ENCODE measurements at regions not wholly inside any gene's neighbourhood (a gene's known extent, or its start where the extent isn't known, plus 50 kb on each side); places are given as distances from the start of the nearest gene placed in this dataset.

GRCh38 chr10:124155781-124156435 lies 62.5 kb upstream of the CHST15 start:
- H3K4me3 ChIP-seq, result no peak overlapping the region
- H3K4me1 ChIP-seq (ENCODE audit: control insufficient read depth, insufficient read depth, low read length), result peaks cover 14% of the 10 kb centered on the region
- H3K27me3 ChIP-seq (replicated peaks in 1 of 2; ENCODE audit: control insufficient read depth in 2 of 2, insufficient read depth in 2 of 2, low read length in 1 of 2), result no peaks in the 10 kb centered on the region; a peak in 1 of 4 replicates
- ChIA-PET SMC1A (ENCODE audit: uncharacterized antibody, unreplicated experiment) (interaction anchor here (1.4 kb wide), 1 partner anchor 160 kb away, joined by 3 read pairs; no protein-coding TSS in a partner anchor), CTCF (interaction anchor here (1.2 to 1.8 kb wide), 2 partner anchors 159 to 161 kb away, joined by 5 to 9 read pairs; no protein-coding TSS in a partner anchor), RAD21 (ENCODE audit: unreplicated experiment) (no interaction called here), POLR2A (no interaction called here)
- TF ChIP-seq ATF3 (IDR thresholded peaks at IDR 0.05; ENCODE audit: borderline replicate concordance, extremely low read depth, low read depth, low read length) (no peak), ZSCAN29 (IDR thresholded peaks at IDR 0.05) (no peak), CREM (IDR thresholded peaks at IDR 0.05; ENCODE audit: low read depth) (no peak), MXI1 (IDR thresholded peaks at IDR 0.05; ENCODE audit: low read depth, low read length) (no peak), YBX1 (IDR thresholded peaks at IDR 0.05) (no peak), E2F4 (IDR thresholded peaks at IDR 0.05; ENCODE audit: low read depth, low read length) (no peak), CBFB (IDR thresholded peaks at IDR 0.05; ENCODE audit: low read depth) (no peak)
- TF ChIP-seq, protein P1, sequence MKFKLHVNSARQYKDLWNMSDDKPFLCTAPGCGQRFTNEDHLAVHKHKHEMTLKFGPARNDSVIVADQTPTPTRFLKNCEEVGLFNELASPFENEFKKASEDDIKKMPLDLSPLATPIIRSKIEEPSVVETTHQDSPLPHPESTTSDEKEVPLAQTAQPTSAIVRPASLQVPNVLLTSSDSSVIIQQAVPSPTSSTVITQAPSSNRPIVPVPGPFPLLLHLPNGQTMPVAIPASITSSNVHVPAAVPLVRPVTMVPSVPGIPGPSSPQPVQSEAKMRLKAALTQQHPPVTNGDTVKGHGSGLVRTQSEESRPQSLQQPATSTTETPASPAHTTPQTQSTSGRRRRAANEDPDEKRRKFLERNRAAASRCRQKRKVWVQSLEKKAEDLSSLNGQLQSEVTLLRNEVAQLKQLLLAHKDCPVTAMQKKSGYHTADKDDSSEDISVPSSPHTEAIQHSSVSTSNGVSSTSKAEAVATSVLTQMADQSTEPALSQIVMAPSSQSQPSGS (IDR thresholded peaks at IDR 0.05; ENCODE audit: low read length), result no peak
- no peak overlapping the region for H3K27ac ChIP-seq (ENCODE audit: control insufficient read depth, insufficient read depth)
- FAIRE-seq (no peak), ATAC-seq (no peak), DNase-seq (ENCODE audit: low read depth, low spot score) (no peak)
- H3K9ac ChIP-seq (ENCODE audit: control insufficient read depth, insufficient read depth, low read length), result no peak overlapping the region
- H3K4me2 ChIP-seq (ENCODE audit: control insufficient read depth, insufficient read depth), result no peak overlapping the region
- no peaks in the 10 kb centered on the region; the same call in 1 of the 2 replicates for H4K20me1 ChIP-seq (ENCODE audit: control insufficient read depth, insufficient read depth)
- peaks cover 2% of the 10 kb centered on the region; the same call in 1 of the 3 replicates for H3K9me3 ChIP-seq (replicated peaks; ENCODE audit: control insufficient read depth, insufficient read depth, low read length)
- intact Hi-C loops (cut with micrococcal nuclease; ENCODE audit: unreplicated experiment) (no loop called here), in situ Hi-C loops (cut with MboI) (no loop called here)
- BruUV-seq (replicated peaks), result no TSS peak
- no peaks in the 10 kb centered on the region for H3K79me2 ChIP-seq (ENCODE audit: control insufficient read depth, insufficient read depth, low read length)
- WGBS (ENCODE audit: insufficient coverage, insufficient replicate concordance, low lambda C conversion rate, missing lambda C conversion rate), result 81% methylated on average over 15 of the region's 17 CpGs
- no peak overlapping the region for H2AFZ ChIP-seq (ENCODE audit: control insufficient read depth, low read depth, low read length)
- no peaks in the 10 kb centered on the region for H3K36me3 ChIP-seq (ENCODE audit: control insufficient read depth in 2 of 2, insufficient read depth in 2 of 2, low read length in 1 of 2)

Data from GM12878 (cell line).